HepG2 (cell line): ENCODE measurements at regions not wholly inside any gene's neighbourhood (a gene's known extent, or its start where the extent isn't known, plus 50 kb on each side); places are given as distances from the start of the nearest gene placed in this dataset.

ENCODE experiments used
- ATAC-seq: fragments of 200-7000 bp; cut with Tn5 transposase; 3 replicates; pipeline ENCODE4 v1.9.1; 2020; ENCODE audit warnings: mild to moderate bottlenecking, moderate library complexity
- BruUV-seq: library from RNA; stranded (reverse); fragments of 400-500 nt; replicated peaks from 2 replicates; lab custom pipeline; 2021; lab: Mats Ljungman, UMichigan
- CTCF ChIA-PET: fragments of 300-600 bp; formaldehyde crosslinking; extraction: SDS; loops from one replicate; lab custom pipeline; 2021; ENCODE audit warnings: low total read pairs, inconsistent platforms, low intra/inter-chr PET ratio; lab: Yijun Ruan, JAX
- POLR2A ChIA-PET: fragments of 350-600 bp; sonication (Branson Sonifier 250); formaldehyde crosslinking; loops from one replicate; lab custom pipeline; 2020; ENCODE audit warnings: antibody characterized with exemption, inconsistent platforms; lab: Yijun Ruan, JAX
- DNase-seq: peaks from one replicate; pipeline ENCODE4 v3.0.0-alpha.2; 2015; ENCODE audit warnings: low spot score
- FAIRE-seq: peaks from 3 replicates; lab custom pipeline; 2011; peaks lifted over from hg19 to GRCh38; lab: Jason Lieb, UNC
- H2AFZ ChIP-seq: one replicate; pipeline ENCODE4 v1.6.1; 2011; ENCODE audit warnings: low read length, inconsistent platforms
- H3K27ac ChIP-seq: fragments of 300-600 bp; 3 replicates; pipeline ENCODE4 v1.8.0; 2011; ENCODE audit warnings: mixed run types, mild to moderate bottlenecking, mixed read lengths, low read length, inconsistent platforms; ENCODE audit not compliant: insufficient read depth; ENCODE audit errors: extremely low read length
- H3K27me3 ChIP-seq, 2 experiments: fragments of 200-600 bp in 1 of 2; 2 replicates in 1 of 2; 3 replicates in 1 of 2; pipeline versions ENCODE4 v1.6.0 to v1.8.0; 2011; ENCODE audit warnings: low read length in 2 of 2, mild to moderate bottlenecking in 2 of 2, moderate library complexity in 2 of 2, inconsistent platforms in 1 of 2; ENCODE audit not compliant: insufficient read depth in 2 of 2, control insufficient read depth in 1 of 2
- H3K36me3 ChIP-seq, 2 experiments: fragments of 200-600 bp in 1 of 2; replicated peaks in 1 of 2; 2 replicates in 1 of 2; 3 replicates in 1 of 2; pipeline versions ENCODE4 v1.5.1 to v1.8.0; 2011; ENCODE audit warnings: low read length in 2 of 2, inconsistent platforms in 1 of 2; ENCODE audit not compliant: insufficient read depth in 2 of 2, control insufficient read depth in 1 of 2
- H3K4me1 ChIP-seq: 2 replicates; pipeline ENCODE4 v1.5.1; 2012; ENCODE audit warnings: low read length, inconsistent platforms; ENCODE audit not compliant: insufficient read depth
- H3K4me2 ChIP-seq: 2 replicates; pipeline ENCODE4 v1.6.0; 2011; ENCODE audit warnings: low read depth, low read length, inconsistent platforms
- H3K4me3 ChIP-seq, 3 experiments: fragments of 200-600 bp in 1 of 3; sonication (generic), shearing (Covaris generic) in 1 of 3; replicated peaks in 1 of 3; 2 replicates each; pipeline ENCODE4 v1.5.1; 2011 to 2016; ENCODE audit warnings: low read length in 3 of 3, inconsistent platforms in 2 of 3, low read depth in 2 of 3, mild to moderate bottlenecking in 2 of 3, control low read depth in 1 of 3, mixed read lengths in 1 of 3; ENCODE audit not compliant: insufficient read depth in 1 of 3
- H3K79me2 ChIP-seq: one replicate; pipeline ENCODE4 v1.6.1; 2011; ENCODE audit warnings: low read length, inconsistent platforms; ENCODE audit not compliant: insufficient read depth
- H3K9ac ChIP-seq: 2 replicates; pipeline ENCODE4 v1.6.0; 2011; ENCODE audit warnings: mild to moderate bottlenecking, low read depth, low read length, inconsistent platforms; ENCODE audit not compliant: insufficient read depth
- H3K9me3 ChIP-seq: 2 replicates; pipeline ENCODE4 v1.5.1; 2012; ENCODE audit warnings: mild to moderate bottlenecking, low read length
- H4K20me1 ChIP-seq: 2 replicates; pipeline ENCODE4 v1.6.0; 2011; ENCODE audit warnings: inconsistent platforms, mild to moderate bottlenecking, low read length, moderate library complexity; ENCODE audit not compliant: insufficient read depth
- ATF4 ChIP-seq, 2 experiments: fragments of 450-650 bp in 1 of 2; sonication (generic) in 1 of 2; formaldehyde crosslinking; IDR thresholded peaks; 2 replicates each; pipeline versions ENCODE4 v1.5.0 to v1.8.0; 2020 to 2022; ENCODE audit warnings: mild to moderate bottlenecking in 1 of 2, missing genetic modification reagents in 1 of 2
- ELK4 ChIP-seq: sonication (generic); formaldehyde crosslinking; IDR thresholded peaks from 2 replicates; pipeline ENCODE4 v1.9.0; 2021; ENCODE audit warnings: missing genetic modification reagents, borderline replicate concordance
- MTA1 ChIP-seq: sonication (generic); formaldehyde crosslinking; IDR thresholded peaks from 2 replicates; pipeline ENCODE4 v1.4.0; 2020; ENCODE audit warnings: missing genetic modification reagents, mild to moderate bottlenecking, borderline replicate concordance
- RARA ChIP-seq: IDR thresholded peaks from 2 replicates; pipeline ENCODE4 v1.6.1; 2016; ENCODE audit warnings: missing genetic modification reagents, missing compliant biosample characterization
- REXO4 ChIP-seq: sonication (generic); formaldehyde crosslinking; IDR thresholded peaks from 2 replicates; pipeline ENCODE4 v1.8.0; 2022; ENCODE audit warnings: missing genetic modification reagents, mild to moderate bottlenecking, borderline replicate concordance
- TFDP2 ChIP-seq: sonication (generic); formaldehyde crosslinking; IDR thresholded peaks from 2 replicates; pipeline ENCODE4 v1.4.0; 2020; ENCODE audit warnings: missing genetic modification reagents
- ZFY ChIP-seq: sonication (generic); formaldehyde crosslinking; IDR thresholded peaks from 2 replicates; pipeline ENCODE4 v1.4.0; 2020; ENCODE audit warnings: missing genetic modification reagents
- ZNF331 ChIP-seq: sonication (generic); formaldehyde crosslinking; IDR thresholded peaks from 2 replicates; pipeline ENCODE4 v1.4.0; 2020; ENCODE audit warnings: missing genetic modification reagents
- ZNF350 ChIP-seq: sonication (generic); formaldehyde crosslinking; IDR thresholded peaks from 2 replicates; pipeline ENCODE4 v1.4.0; 2020; ENCODE audit warnings: mild to moderate bottlenecking, low read depth, missing genetic modification reagents, borderline replicate concordance
- ZNF704 ChIP-seq: sonication (generic); formaldehyde crosslinking; IDR thresholded peaks from 2 replicates; pipeline ENCODE4 v1.8.1; 2023; ENCODE audit warnings: mild to moderate bottlenecking, inconsistent platforms, moderate library complexity, missing genetic modification reagents, borderline replicate concordance
- ZNF740 ChIP-seq: sonication (generic); formaldehyde crosslinking; IDR thresholded peaks from 2 replicates; pipeline ENCODE4 v1.4.0; 2020; ENCODE audit warnings: missing genetic modification reagents
- WGBS: methylation state at CpG from one replicate; pipeline ENCODE4 v1.1.6; 2017; ENCODE audit warnings: low lambda C conversion rate; 5-methylcytosine and 5-hydroxymethylcytosine counted together
- in situ Hi-C: cut with HindIII; loops from 2 replicates; pipeline ENCODE4 v1.10.0; 2017; ENCODE audit warnings: low pct_unique_long_range_greater_than_20kb; ENCODE audit not compliant: extremely low pct_ligation_motif_present
- intact Hi-C: fragments of 100-400 bp; cut with micrococcal nuclease; formaldehyde crosslinking; loops from one replicate; pipeline ENCODE4 v1.10.0; 2022; ENCODE audit not compliant: unreplicated experiment
- TF ChIP-seq, protein P1 (sequence below): sonication (generic); formaldehyde crosslinking; IDR thresholded peaks from 2 replicates; pipeline ENCODE4 v1.4.0; 2020; ENCODE audit warnings: mild to moderate bottlenecking, missing genetic modification reagents

GRCh38 chr5:133905424-133905823 lies 63.0 kb downstream of the C5orf15 start:
- Histone ChIP-seq H3K79me2 (no peaks in the 10 kb centered on the region), H3K27me3 (peaks cover 1 to 23% of the 10 kb centered on the region in 2 experiments; a peak in 4 of 5 replicates), H2AFZ (no peak overlapping the region), H3K27ac (no peak overlapping the region), H3K9me3 (no peaks in the 10 kb centered on the region), H3K36me3 (no peaks in the 10 kb centered on the region), H3K4me2 (no peak overlapping the region), H3K4me3 (no peak overlapping the region), H4K20me1 (no peaks in the 10 kb centered on the region), H3K9ac (no peak overlapping the region), H3K4me1 (no peaks in the 10 kb centered on the region)
- in situ Hi-C loops (no loop called here), intact Hi-C loops (no loop called here)
- POLR2A ChIA-PET: no interaction called here
- WGBS: 35% methylated on average over 6 of the region's 8 CpGs
- FAIRE-seq (no peak), ATAC-seq (no peak), DNase-seq (no peak)
- BruUV-seq: no TSS peak
- no peak for TF ChIP-seq ZNF704
- TF ChIP-seq, protein P1, sequence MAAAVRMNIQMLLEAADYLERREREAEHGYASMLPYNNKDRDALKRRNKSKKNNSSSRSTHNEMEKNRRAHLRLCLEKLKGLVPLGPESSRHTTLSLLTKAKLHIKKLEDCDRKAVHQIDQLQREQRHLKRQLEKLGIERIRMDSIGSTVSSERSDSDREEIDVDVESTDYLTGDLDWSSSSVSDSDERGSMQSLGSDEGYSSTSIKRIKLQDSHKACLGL (CRISPR knock-in tag): no peak
- no peak for TF ChIP-seq ZNF331 (CRISPR knock-in tag)
- no peak for TF ChIP-seq TFDP2 (CRISPR knock-in tag)
- no peak for TF ChIP-seq MTA1 (CRISPR knock-in tag)
- no peak for TF ChIP-seq ELK4 (CRISPR knock-in tag)
- no peak for TF ChIP-seq REXO4 (CRISPR knock-in tag)
- no peak for TF ChIP-seq ZNF740
- TF ChIP-seq ATF4 (CRISPR knock-in tag; IDR thresholded peaks at IDR 0.05): no peak
- no peak for TF ChIP-seq ZNF350 (CRISPR knock-in tag)
- no peak for TF ChIP-seq RARA (CRISPR knock-in tag)
- TF ChIP-seq ZFY (CRISPR knock-in tag): no peak
- CTCF ChIA-PET: no interaction called here
